ENCODE measurements at regions not wholly inside any gene's neighbourhood (a gene's known extent, or its start where the extent isn't known, plus 50 kb on each side); places are given as distances from the start of the nearest gene placed in this dataset.
"Not testable (repeated sequence)": the region's sequence is repeated elsewhere in the genome, so short reads cannot be mapped to it uniquely, and the experiment has no call there.

DNA sequence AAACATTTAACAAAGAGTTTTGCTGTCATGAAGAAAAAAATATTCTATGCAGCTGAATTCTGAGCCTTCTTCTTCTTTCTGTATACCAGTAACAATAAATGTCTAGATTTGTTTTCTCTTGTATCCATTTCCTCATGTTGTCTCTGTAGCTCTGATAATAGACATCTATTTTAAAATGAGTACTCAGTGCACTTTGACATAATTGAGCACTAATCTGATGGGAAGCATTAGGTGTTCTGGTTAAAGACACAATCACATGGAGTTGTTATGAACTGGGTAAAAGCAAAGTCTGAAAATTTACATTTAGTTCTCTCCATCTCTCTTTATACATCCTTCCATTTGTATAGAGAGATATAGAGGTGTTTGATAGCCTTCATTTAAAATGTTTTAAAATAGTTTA lies 230.0 kb downstream of the BCHE start:
- TF ChIP-seq, protein P1, sequence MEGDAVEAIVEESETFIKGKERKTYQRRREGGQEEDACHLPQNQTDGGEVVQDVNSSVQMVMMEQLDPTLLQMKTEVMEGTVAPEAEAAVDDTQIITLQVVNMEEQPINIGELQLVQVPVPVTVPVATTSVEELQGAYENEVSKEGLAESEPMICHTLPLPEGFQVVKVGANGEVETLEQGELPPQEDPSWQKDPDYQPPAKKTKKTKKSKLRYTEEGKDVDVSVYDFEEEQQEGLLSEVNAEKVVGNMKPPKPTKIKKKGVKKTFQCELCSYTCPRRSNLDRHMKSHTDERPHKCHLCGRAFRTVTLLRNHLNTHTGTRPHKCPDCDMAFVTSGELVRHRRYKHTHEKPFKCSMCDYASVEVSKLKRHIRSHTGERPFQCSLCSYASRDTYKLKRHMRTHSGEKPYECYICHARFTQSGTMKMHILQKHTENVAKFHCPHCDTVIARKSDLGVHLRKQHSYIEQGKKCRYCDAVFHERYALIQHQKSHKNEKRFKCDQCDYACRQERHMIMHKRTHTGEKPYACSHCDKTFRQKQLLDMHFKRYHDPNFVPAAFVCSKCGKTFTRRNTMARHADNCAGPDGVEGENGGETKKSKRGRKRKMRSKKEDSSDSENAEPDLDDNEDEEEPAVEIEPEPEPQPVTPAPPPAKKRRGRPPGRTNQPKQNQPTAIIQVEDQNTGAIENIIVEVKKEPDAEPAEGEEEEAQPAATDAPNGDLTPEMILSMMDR (IDR thresholded peaks at IDR 0.05; ENCODE audit: control extremely low read depth, extremely low read depth), result no peak
- Histone ChIP-seq H3K4me3 (no peak overlapping the region), H3K4me1 (ENCODE audit: control insufficient read depth in 5 of 5, insufficient read depth in 5 of 5, low read length in 5 of 5) (no peaks in the 10 kb centered on the region), H3K27me3 (ENCODE audit: control insufficient read depth in 3 of 3, insufficient read depth in 3 of 3, low read length in 2 of 3) (no peaks in the 10 kb centered on the region), H3K9me3 (ENCODE audit: control insufficient read depth in 4 of 4, insufficient read depth in 3 of 4, low read length in 3 of 4) (no peaks in the 10 kb centered on the region), H3K9ac (ENCODE audit: insufficient read depth in 1 of 2, low read length in 2 of 2) (no peak overlapping the region), H3K36me3 (ENCODE audit: control insufficient read depth in 4 of 4, insufficient read depth in 4 of 4, low read length in 4 of 4) (no peaks in the 10 kb centered on the region), H3K27ac (ENCODE audit: low read depth in 1 of 2, low read length in 1 of 2) (no peak overlapping the region)
- ATAC-seq (ENCODE audit: insufficient read depth, low FRiP score) (no peak), DNase-seq (no peak)

DNA sequence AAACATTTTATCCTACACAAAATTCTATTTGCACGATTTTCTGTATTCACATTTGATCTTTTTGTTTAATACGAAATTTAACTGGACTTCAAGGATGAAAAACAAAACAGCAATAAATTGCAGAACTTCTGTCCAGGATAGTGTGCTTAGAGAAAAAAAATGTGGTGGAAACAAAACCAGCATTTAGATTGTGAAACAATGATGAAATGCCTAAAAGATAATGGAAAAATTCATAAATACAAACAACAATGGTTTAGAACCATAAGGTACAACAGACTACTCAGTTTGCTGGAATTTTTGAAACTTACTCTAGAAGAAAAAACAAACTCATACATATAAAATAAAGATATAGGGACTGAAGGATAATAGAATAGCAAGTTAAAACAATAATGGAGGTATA lies 234.0 kb downstream of the BCHE start:
- H3K9me3 ChIP-seq (ENCODE audit: control insufficient read depth in 4 of 4, insufficient read depth in 3 of 4, low read length in 3 of 4), result no peaks in the 10 kb centered on the region
- WGBS, 2 donors, result 88% methylated on average over 2 of the region's 2 CpGs
- H3K27ac ChIP-seq (ENCODE audit: low read depth in 1 of 2, low read length in 1 of 2), result no peak overlapping the region
- ATAC-seq (ENCODE audit: insufficient read depth, low FRiP score), result no peak
- H3K9ac ChIP-seq (ENCODE audit: insufficient read depth in 1 of 2, low read length in 2 of 2), result no peak overlapping the region
- H3K4me1 ChIP-seq (ENCODE audit: control insufficient read depth in 5 of 5, insufficient read depth in 5 of 5, low read length in 5 of 5), result no peaks in the 10 kb centered on the region
- H3K27me3 ChIP-seq (ENCODE audit: control insufficient read depth in 3 of 3, insufficient read depth in 3 of 3, low read length in 2 of 3), result no peaks in the 10 kb centered on the region
- no peak overlapping the region for H3K4me3 ChIP-seq
- no peaks in the 10 kb centered on the region for H3K36me3 ChIP-seq (ENCODE audit: control insufficient read depth in 4 of 4, insufficient read depth in 4 of 4, low read length in 4 of 4)
- no peak for DNase-seq
- TF ChIP-seq, protein P1 (IDR thresholded peaks at IDR 0.05; ENCODE audit: control extremely low read depth, extremely low read depth), result no peak

DNA sequence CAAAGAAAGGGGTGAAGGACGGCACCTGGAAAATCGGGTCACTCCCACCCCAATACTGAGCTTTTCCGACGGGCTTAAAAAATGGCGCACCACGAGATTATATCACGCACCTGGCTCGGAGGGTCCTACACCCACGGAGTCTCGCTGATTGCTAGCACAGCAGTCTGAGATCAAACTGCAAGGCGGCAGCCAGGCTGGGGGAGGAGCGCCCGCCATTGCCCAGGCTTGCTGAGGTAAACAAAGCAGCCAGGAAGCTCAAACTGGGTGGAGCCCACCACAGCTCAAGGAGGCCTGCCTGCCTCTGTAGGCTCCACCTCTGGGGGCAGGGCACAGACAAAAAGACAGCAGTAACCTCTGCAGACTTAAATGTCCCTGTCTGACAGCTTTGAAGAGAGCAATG lies 264.7 kb downstream of the BCHE start:
- DNase-seq; H3K9me3 ChIP-seq (ENCODE audit: control insufficient read depth in 4 of 4, insufficient read depth in 3 of 4, low read length in 3 of 4): not testable (repeated sequence)
- WGBS, 2 donors, result 91 to 92% methylated on average over 13 of the region's 13 CpGs

DNA sequence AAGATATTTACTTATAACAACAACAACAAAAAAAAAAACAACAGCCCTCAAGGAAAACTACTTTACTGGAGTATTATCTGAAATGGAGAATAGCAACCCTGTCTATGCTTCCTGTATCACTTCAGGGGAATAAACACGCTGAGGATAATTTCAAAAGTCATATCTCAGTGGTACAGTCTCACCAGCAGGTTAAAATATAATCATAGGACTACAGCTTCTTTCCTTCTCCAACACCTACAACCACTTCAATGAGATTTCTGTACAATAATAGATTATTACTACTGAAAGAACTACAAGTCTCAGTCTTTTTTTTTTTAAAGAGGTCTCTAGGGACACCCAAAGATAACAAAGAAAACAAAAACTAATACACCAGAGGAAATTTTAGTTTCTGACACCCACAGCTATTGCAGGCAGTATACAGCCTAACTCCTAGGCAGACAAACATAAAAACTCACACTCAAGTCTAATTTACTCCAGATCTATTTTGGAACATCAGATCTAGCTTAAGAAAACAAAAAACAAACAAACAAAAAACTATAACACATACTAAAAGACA lies 268.2 kb downstream of the BCHE start:
- ATAC-seq (ENCODE audit: insufficient read depth, low FRiP score) (no peak), DNase-seq (no peak)
- H3K27ac ChIP-seq (ENCODE audit: low read depth in 1 of 2, low read length in 1 of 2), result no peak overlapping the region
- H3K9ac ChIP-seq (ENCODE audit: insufficient read depth in 1 of 2, low read length in 2 of 2), result no peak overlapping the region
- no peaks in the 10 kb centered on the region for H3K27me3 ChIP-seq (ENCODE audit: control insufficient read depth in 3 of 3, insufficient read depth in 3 of 3, low read length in 2 of 3)
- WGBS, 2 donors, result 45 to 56% methylated on average over 1 of the region's 1 CpG
- H3K4me1 ChIP-seq (ENCODE audit: control insufficient read depth in 5 of 5, insufficient read depth in 5 of 5, low read length in 5 of 5), result no peaks in the 10 kb centered on the region
- H3K4me3 ChIP-seq, result no peak overlapping the region
- H3K9me3 ChIP-seq (ENCODE audit: control insufficient read depth in 4 of 4, insufficient read depth in 3 of 4, low read length in 3 of 4), result no peaks in the 10 kb centered on the region
- no peaks in the 10 kb centered on the region for H3K36me3 ChIP-seq (ENCODE audit: control insufficient read depth in 4 of 4, insufficient read depth in 4 of 4, low read length in 4 of 4)
- TF ChIP-seq, protein P1 (IDR thresholded peaks at IDR 0.05; ENCODE audit: control extremely low read depth, extremely low read depth), result no peak

More for the DNA sequence above, 264.7 kb downstream of the BCHE start:
- ATAC-seq (ENCODE audit: insufficient read depth, low FRiP score); H3K27ac ChIP-seq (ENCODE audit: low read depth in 1 of 2, low read length in 1 of 2); H3K4me3 ChIP-seq; H3K27me3 ChIP-seq (ENCODE audit: control insufficient read depth in 3 of 3, insufficient read depth in 3 of 3, low read length in 2 of 3); H3K9ac ChIP-seq (ENCODE audit: insufficient read depth in 1 of 2, low read length in 2 of 2); H3K36me3 ChIP-seq (ENCODE audit: control insufficient read depth in 4 of 4, insufficient read depth in 4 of 4, low read length in 4 of 4); H3K4me1 ChIP-seq (ENCODE audit: control insufficient read depth in 5 of 5, insufficient read depth in 5 of 5, low read length in 5 of 5): not testable (repeated sequence)
